Panc1 (cell line): ENCODE measurements at regions not wholly inside any gene's neighbourhood (a gene's known extent, or its start where the extent isn't known, plus 50 kb on each side); places are given as distances from the start of the nearest gene placed in this dataset.

Experiments
- ATAC-seq: fragments of 200-7000 bp; cut with Tn5 transposase; 2 replicates; pipeline ENCODE4 v1.9.1; 2020; ENCODE audit warnings: mild to moderate bottlenecking, moderate library complexity
- BruUV-seq: library from RNA; stranded (reverse); fragments of 400-500 nt; replicated peaks from 2 replicates; lab custom pipeline; 2021; lab: Mats Ljungman, UMichigan
- CTCF ChIA-PET: fragments of 300-600 bp; sonication (Branson Sonifier 250); formaldehyde crosslinking; loops from one replicate; lab custom pipeline; 2022; ENCODE audit warnings: antibody characterized with exemption; lab: Charles Lee
- POLR2A ChIA-PET: fragments of 300-600 bp; sonication (Branson Sonifier 250); formaldehyde crosslinking; loops from one replicate; lab custom pipeline; 2022; ENCODE audit warnings: antibody characterized with exemption; lab: Charles Lee
- DNase-seq: peaks from one replicate; pipeline ENCODE4 v3.0.0-alpha.2; 2010; ENCODE audit warnings: low read depth, low spot score
- H3K27ac ChIP-seq: 2 replicates; pipeline ENCODE4 v1.5.1; 2011; ENCODE audit warnings: mild to moderate bottlenecking, low read length, inconsistent platforms
- H3K27me3 ChIP-seq: fragments of 200-500 bp; sonication (Bioruptor generic); 2 replicates; pipeline ENCODE4 v1.6.0; 2014; ENCODE audit warnings: low read length, inconsistent platforms; ENCODE audit not compliant: control insufficient read depth, insufficient read depth
- H3K36me3 ChIP-seq: fragments of 200-500 bp; sonication (Bioruptor generic); 2 replicates; pipeline ENCODE4 v1.5.1; 2014; ENCODE audit warnings: inconsistent platforms, mild to moderate bottlenecking, low read length, moderate library complexity; ENCODE audit not compliant: control insufficient read depth, insufficient read depth
- H3K4me1 ChIP-seq: 2 replicates; pipeline ENCODE4 v1.5.1; 2011; ENCODE audit warnings: inconsistent platforms, mild to moderate bottlenecking, low read length, moderate library complexity; ENCODE audit not compliant: control insufficient read depth, insufficient read depth
- H3K4me3 ChIP-seq, 2 experiments: 2 replicates each; pipeline ENCODE4 v1.5.1; 2011 to 2012; ENCODE audit warnings: low read depth in 2 of 2, low read length in 2 of 2, mild to moderate bottlenecking in 2 of 2, inconsistent platforms in 1 of 2, moderate library complexity in 1 of 2
- H3K9me3 ChIP-seq: fragments of 200-500 bp; sonication (Bioruptor generic); 2 replicates; pipeline ENCODE4 v1.5.1; 2014; ENCODE audit warnings: low read depth, mild to moderate bottlenecking, inconsistent platforms, low read length, moderate library complexity; ENCODE audit not compliant: control insufficient read depth, insufficient read depth
- POLR2AphosphoS5 ChIP-seq: IDR thresholded peaks from 2 replicates; pipeline ENCODE4 v1.6.1; 2012; ENCODE audit warnings: mild to moderate bottlenecking, low read depth, low read length, moderate library complexity
- SIN3A ChIP-seq: IDR thresholded peaks from 2 replicates; pipeline ENCODE4 v1.6.1; 2012; ENCODE audit warnings: low read depth, mild to moderate bottlenecking, low read length, moderate library complexity, borderline replicate concordance; ENCODE audit not compliant: insufficient read depth
- TCF7L2 ChIP-seq: IDR thresholded peaks from 2 replicates; pipeline ENCODE4 v1.6.1; 2011; ENCODE audit warnings: mild to moderate bottlenecking, low read depth, low read length, inconsistent platforms
- in situ Hi-C: cut with HindIII; loops from 2 replicates; pipeline ENCODE4 v1.10.0; 2016; ENCODE audit warnings: low sequenced_read_pairs, low pct_unique_long_range_greater_than_20kb
- intact Hi-C: fragments of 100-400 bp; cut with micrococcal nuclease; formaldehyde crosslinking; loops from one replicate; pipeline ENCODE4 v1.10.0; 2022; ENCODE audit not compliant: unreplicated experiment
- TF ChIP-seq, protein P1 (sequence below): fragments of 450-650 bp; IDR thresholded peaks from 2 replicates; pipeline ENCODE4 v1.5.1; 2017; ENCODE audit warnings: mild to moderate bottlenecking
- TF ChIP-seq, protein P2 (sequence below), 2 experiments: IDR thresholded peaks; 2 replicates each; pipeline ENCODE4 v1.6.1; 2011 to 2012; ENCODE audit warnings: low read depth in 2 of 2, control low read depth in 1 of 2, low read length in 1 of 2, mild to moderate bottlenecking in 1 of 2, moderate library complexity in 1 of 2; ENCODE audit not compliant: insufficient read depth in 1 of 2

DNA sequence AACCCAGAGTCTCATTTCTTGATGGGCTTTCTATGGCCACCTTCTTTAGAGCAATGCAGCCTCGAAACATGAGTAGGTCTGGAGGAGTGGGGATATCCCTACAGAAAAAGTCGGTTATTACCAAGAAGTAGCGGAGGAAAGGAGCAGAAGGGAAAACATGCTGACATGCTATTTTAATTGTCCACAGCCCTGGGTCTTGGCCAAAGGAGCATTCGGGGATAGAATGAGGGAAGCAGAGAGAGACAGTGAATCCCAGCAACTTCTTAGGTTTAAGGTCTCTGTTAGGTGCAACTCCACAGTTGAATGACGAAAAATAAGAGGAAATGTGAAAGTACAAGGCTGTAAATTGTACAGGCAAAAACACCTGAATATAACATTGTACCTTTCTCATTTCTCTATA, 506.7 kb upstream of the CDH18 start:
- H3K27me3 ChIP-seq: no peaks in the 10 kb centered on the region
- intact Hi-C loops: no loop called here
- CTCF ChIA-PET: no interaction called here

DNA sequence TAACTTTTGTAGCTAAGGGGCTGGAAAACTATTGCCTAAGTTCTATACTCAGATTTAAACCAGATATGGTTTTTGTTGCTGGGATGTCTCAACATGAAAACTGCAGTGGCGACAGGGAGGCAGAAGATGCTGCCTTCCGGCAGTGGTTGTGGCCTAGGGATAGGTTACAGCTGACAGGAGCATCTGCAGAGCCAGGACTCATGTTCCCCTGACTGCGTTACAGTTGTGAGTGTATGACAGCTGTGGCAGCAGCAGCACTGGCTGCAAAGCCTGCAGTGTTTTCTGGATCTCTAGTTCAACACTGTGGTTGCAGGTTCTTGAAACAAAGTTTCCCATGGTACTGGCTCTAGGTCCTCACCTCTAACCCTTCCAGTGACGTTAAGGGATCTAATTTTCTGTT, 498.8 kb upstream of the CDH18 start:
- Histone ChIP-seq H3K4me1 (no peaks in the 10 kb centered on the region), H3K36me3 (no peaks in the 10 kb centered on the region), H3K9me3 (no peaks in the 10 kb centered on the region), H3K27me3 (no peaks in the 10 kb centered on the region), H3K27ac (no peak overlapping the region), H3K4me3 (no peak overlapping the region)
- TF ChIP-seq, protein P1, sequence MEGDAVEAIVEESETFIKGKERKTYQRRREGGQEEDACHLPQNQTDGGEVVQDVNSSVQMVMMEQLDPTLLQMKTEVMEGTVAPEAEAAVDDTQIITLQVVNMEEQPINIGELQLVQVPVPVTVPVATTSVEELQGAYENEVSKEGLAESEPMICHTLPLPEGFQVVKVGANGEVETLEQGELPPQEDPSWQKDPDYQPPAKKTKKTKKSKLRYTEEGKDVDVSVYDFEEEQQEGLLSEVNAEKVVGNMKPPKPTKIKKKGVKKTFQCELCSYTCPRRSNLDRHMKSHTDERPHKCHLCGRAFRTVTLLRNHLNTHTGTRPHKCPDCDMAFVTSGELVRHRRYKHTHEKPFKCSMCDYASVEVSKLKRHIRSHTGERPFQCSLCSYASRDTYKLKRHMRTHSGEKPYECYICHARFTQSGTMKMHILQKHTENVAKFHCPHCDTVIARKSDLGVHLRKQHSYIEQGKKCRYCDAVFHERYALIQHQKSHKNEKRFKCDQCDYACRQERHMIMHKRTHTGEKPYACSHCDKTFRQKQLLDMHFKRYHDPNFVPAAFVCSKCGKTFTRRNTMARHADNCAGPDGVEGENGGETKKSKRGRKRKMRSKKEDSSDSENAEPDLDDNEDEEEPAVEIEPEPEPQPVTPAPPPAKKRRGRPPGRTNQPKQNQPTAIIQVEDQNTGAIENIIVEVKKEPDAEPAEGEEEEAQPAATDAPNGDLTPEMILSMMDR: no peak
- TF ChIP-seq SIN3A (no peak), TCF7L2 (no peak), POLR2AphosphoS5 (no peak)
- TF ChIP-seq, protein P2, sequence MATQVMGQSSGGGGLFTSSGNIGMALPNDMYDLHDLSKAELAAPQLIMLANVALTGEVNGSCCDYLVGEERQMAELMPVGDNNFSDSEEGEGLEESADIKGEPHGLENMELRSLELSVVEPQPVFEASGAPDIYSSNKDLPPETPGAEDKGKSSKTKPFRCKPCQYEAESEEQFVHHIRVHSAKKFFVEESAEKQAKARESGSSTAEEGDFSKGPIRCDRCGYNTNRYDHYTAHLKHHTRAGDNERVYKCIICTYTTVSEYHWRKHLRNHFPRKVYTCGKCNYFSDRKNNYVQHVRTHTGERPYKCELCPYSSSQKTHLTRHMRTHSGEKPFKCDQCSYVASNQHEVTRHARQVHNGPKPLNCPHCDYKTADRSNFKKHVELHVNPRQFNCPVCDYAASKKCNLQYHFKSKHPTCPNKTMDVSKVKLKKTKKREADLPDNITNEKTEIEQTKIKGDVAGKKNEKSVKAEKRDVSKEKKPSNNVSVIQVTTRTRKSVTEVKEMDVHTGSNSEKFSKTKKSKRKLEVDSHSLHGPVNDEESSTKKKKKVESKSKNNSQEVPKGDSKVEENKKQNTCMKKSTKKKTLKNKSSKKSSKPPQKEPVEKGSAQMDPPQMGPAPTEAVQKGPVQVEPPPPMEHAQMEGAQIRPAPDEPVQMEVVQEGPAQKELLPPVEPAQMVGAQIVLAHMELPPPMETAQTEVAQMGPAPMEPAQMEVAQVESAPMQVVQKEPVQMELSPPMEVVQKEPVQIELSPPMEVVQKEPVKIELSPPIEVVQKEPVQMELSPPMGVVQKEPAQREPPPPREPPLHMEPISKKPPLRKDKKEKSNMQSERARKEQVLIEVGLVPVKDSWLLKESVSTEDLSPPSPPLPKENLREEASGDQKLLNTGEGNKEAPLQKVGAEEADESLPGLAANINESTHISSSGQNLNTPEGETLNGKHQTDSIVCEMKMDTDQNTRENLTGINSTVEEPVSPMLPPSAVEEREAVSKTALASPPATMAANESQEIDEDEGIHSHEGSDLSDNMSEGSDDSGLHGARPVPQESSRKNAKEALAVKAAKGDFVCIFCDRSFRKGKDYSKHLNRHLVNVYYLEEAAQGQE (IDR thresholded peaks at IDR 0.05; ENCODE audit: insufficient read depth in 1 of 2, low read depth in 2 of 2, low read length in 1 of 2): no peak
- ChIA-PET POLR2A (interaction anchor here (0.6 kb wide), 1 partner anchor 146 kb away, joined by 4 read pairs; no protein-coding TSS in a partner anchor), CTCF (no interaction called here)
- no TSS peak for BruUV-seq
- in situ Hi-C loops: no loop called here
- ATAC-seq: no peak
- DNase-seq: no peak
- intact Hi-C loops: no loop called here

More for the DNA sequence above, 506.7 kb upstream of the CDH18 start:
- ATAC-seq (no peak), DNase-seq (no peak)
- no TSS peak for BruUV-seq
- Histone ChIP-seq H3K4me1 (no peaks in the 10 kb centered on the region), H3K9me3 (no peaks in the 10 kb centered on the region), H3K27ac (no peak overlapping the region), H3K36me3 (no peaks in the 10 kb centered on the region), H3K4me3 (no peak overlapping the region)
- in situ Hi-C loops: no loop called here
- POLR2A ChIA-PET: interaction anchor here (0.6 kb wide), 1 partner anchor 13 kb away, joined by 4 read pairs; no protein-coding TSS in a partner anchor
- TF ChIP-seq TCF7L2 (no peak), SIN3A (no peak), POLR2AphosphoS5 (no peak)
- TF ChIP-seq, protein P2 (IDR thresholded peaks at IDR 0.05; ENCODE audit: insufficient read depth in 1 of 2, low read depth in 2 of 2, low read length in 1 of 2): no peak
- TF ChIP-seq, protein P1: no peak
